ENCODE measurements at regions not wholly inside any gene's neighbourhood (a gene's known extent, or its start where the extent isn't known, plus 50 kb on each side); places are given as distances from the start of the nearest gene placed in this dataset.

GRCh38 chr5:106172681-106173532, 1497.8 kb downstream of the EFNA5 start:
- TF ChIP-seq ZNF70 (CRISPR knock-in tag; IDR thresholded peaks at IDR 0.05) (no peak), OSR1 (CRISPR knock-in tag; IDR thresholded peaks at IDR 0.05) (no peak), ISL1 (CRISPR knock-in tag; IDR thresholded peaks at IDR 0.05) (no peak), TOX (CRISPR knock-in tag; IDR thresholded peaks at IDR 0.05; ENCODE audit: borderline replicate concordance) (no peak), ARNTL (CRISPR knock-in tag; IDR thresholded peaks at IDR 0.05; ENCODE audit: borderline replicate concordance, low read depth) (no peak), BACH2 (CRISPR knock-in tag; IDR thresholded peaks at IDR 0.05; ENCODE audit: borderline replicate concordance) (no peak), CSRNP3 (CRISPR knock-in tag; IDR thresholded peaks at IDR 0.05) (no peak), ZFP30 (CRISPR knock-in tag; IDR thresholded peaks at IDR 0.05) (no peak), GLIS3 (CRISPR knock-in tag; IDR thresholded peaks at IDR 0.05) (no peak), RARB (CRISPR knock-in tag; IDR thresholded peaks at IDR 0.05) (no peak), ESRRG (CRISPR knock-in tag; IDR thresholded peaks at IDR 0.05) (no peak), ZC3H10 (CRISPR knock-in tag; IDR thresholded peaks at IDR 0.05) (no peak), PPARA (CRISPR knock-in tag; IDR thresholded peaks at IDR 0.05; ENCODE audit: borderline replicate concordance) (no peak), SNAI2 (CRISPR knock-in tag; IDR thresholded peaks at IDR 0.05) (no peak), PATZ1 (CRISPR knock-in tag; IDR thresholded peaks at IDR 0.05; ENCODE audit: borderline replicate concordance) (no peak), TCF4 (CRISPR knock-in tag; IDR thresholded peaks at IDR 0.05; ENCODE audit: borderline replicate concordance) (no peak)
- no peak for ATAC-seq

GRCh38 chr5:106171708-106172107, 1499.0 kb downstream of the EFNA5 start:
- TF ChIP-seq OSR1 (CRISPR knock-in tag; IDR thresholded peaks at IDR 0.05) (no peak), ZC3H10 (CRISPR knock-in tag; IDR thresholded peaks at IDR 0.05) (no peak), ISL1 (CRISPR knock-in tag; IDR thresholded peaks at IDR 0.05) (peak; percentile 18), ZNF8 (CRISPR knock-in tag; IDR thresholded peaks at IDR 0.05) (no peak)
- ATAC-seq: peak; percentile 56; the same call in 2 of the 3 replicates

- ATAC-seq: no peak
- TF ChIP-seq ZNF8 (CRISPR knock-in tag; IDR thresholded peaks at IDR 0.05): no peak
- TF ChIP-seq ISL1 (CRISPR knock-in tag; IDR thresholded peaks at IDR 0.05): peak; percentile 28; the same call in 1 of the 2 replicates
- no peak for TF ChIP-seq CSRNP3 (CRISPR knock-in tag; IDR thresholded peaks at IDR 0.05)
- TF ChIP-seq PATZ1 (CRISPR knock-in tag; IDR thresholded peaks at IDR 0.05; ENCODE audit: borderline replicate concordance): no peak
- no peak for TF ChIP-seq ARNTL (CRISPR knock-in tag; IDR thresholded peaks at IDR 0.05; ENCODE audit: borderline replicate concordance, low read depth)
Observed at GRCh38 chr5:106171132-106171531, 1499.6 kb downstream of the EFNA5 start.

- no peak for ATAC-seq
- TF ChIP-seq GLIS3 (CRISPR knock-in tag; IDR thresholded peaks at IDR 0.05) (no peak), TOX (CRISPR knock-in tag; IDR thresholded peaks at IDR 0.05; ENCODE audit: borderline replicate concordance) (no peak), ZFP30 (CRISPR knock-in tag; IDR thresholded peaks at IDR 0.05) (no peak), SNAI2 (CRISPR knock-in tag; IDR thresholded peaks at IDR 0.05) (no peak), BACH2 (CRISPR knock-in tag; IDR thresholded peaks at IDR 0.05; ENCODE audit: borderline replicate concordance) (no peak), ZFP3 (CRISPR knock-in tag; IDR thresholded peaks at IDR 0.05) (no peak)
Observed at GRCh38 chr5:106167766-106168165, 1503.0 kb downstream of the EFNA5 start.

GRCh38 chr5:106163233-106163632, 1507.5 kb downstream of the EFNA5 start:
- no peak for ATAC-seq
- TF ChIP-seq CSRNP3 (CRISPR knock-in tag; IDR thresholded peaks at IDR 0.05) (no peak), ESRRG (CRISPR knock-in tag; IDR thresholded peaks at IDR 0.05) (no peak), ZNF565 (CRISPR knock-in tag; conservative IDR thresholded peaks at IDR 0.05; ENCODE audit: low read depth) (no peak), BACH2 (CRISPR knock-in tag; IDR thresholded peaks at IDR 0.05; ENCODE audit: borderline replicate concordance) (no peak), ZC3H10 (CRISPR knock-in tag; IDR thresholded peaks at IDR 0.05) (no peak), OSR1 (CRISPR knock-in tag; IDR thresholded peaks at IDR 0.05) (no peak), TSHZ2 (CRISPR knock-in tag; IDR thresholded peaks at IDR 0.05) (no peak)
